SIG-M5 treated with dmso at 0.1 percent for 504 hours (cell line): ENCODE measurements at regions not wholly inside any gene's neighbourhood (a gene's known extent, or its start where the extent isn't known, plus 50 kb on each side); places are given as distances from the start of the nearest gene placed in this dataset.
"Not testable (repeated sequence)": the region's sequence is repeated elsewhere in the genome, so short reads cannot be mapped to it uniquely, and the experiment has no call there.

Experiments used
- DNase-seq: peaks from one replicate; lab custom pipeline; 2025; ENCODE audit not compliant: unreplicated experiment; lab: John Stamatoyannopoulos, UW

- DNase-seq = no peak
These were observed 91.9 kb upstream of the NEURL1B start for GRCh38 chr5:172548981-172549687.

GRCh38 chr5:172548311-172548731, 92.7 kb upstream of the NEURL1B start:
- no peak for DNase-seq

GRCh38 chr5:172546196-172546595, 91.9 kb upstream of the SH3PXD2B start:
- DNase-seq = no peak

GRCh38 chr5:172545291-172545801, 91.0 kb upstream of the SH3PXD2B start:
- no peak for DNase-seq

GRCh38 chr5:172544371-172545095, 90.2 kb upstream of the SH3PXD2B start:
- DNase-seq = no peak

- DNase-seq = no peak
These were observed 89.4 kb upstream of the SH3PXD2B start for GRCh38 chr5:172543484-172544298.

GRCh38 chr5:172542651-172543131, 88.4 kb upstream of the SH3PXD2B start:
- no peak for DNase-seq

GRCh38 chr5:172541773-172542136, 87.4 kb upstream of the SH3PXD2B start:
- no peak for DNase-seq

- DNase-seq = no peak
These were observed 86.9 kb upstream of the SH3PXD2B start for GRCh38 chr5:172541099-172541772.

GRCh38 chr5:172540099-172540870, 86.0 kb upstream of the SH3PXD2B start:
- DNase-seq = no peak

GRCh38 chr5:172535108-172535445, 80.8 kb upstream of the SH3PXD2B start:
- no peak for DNase-seq

GRCh38 chr5:172534229-172535107, 80.1 kb upstream of the SH3PXD2B start:
- no peak for DNase-seq

GRCh38 chr5:172533399-172534228, 79.3 kb upstream of the SH3PXD2B start:
- no peak for DNase-seq

GRCh38 chr5:172533058-172533398, 78.7 kb upstream of the SH3PXD2B start:
- DNase-seq = no peak

- DNase-seq = not testable (repeated sequence)
These were observed 78.1 kb upstream of the SH3PXD2B start for GRCh38 chr5:172532439-172532838.

- DNase-seq = no peak
These were observed 77.3 kb upstream of the SH3PXD2B start for GRCh38 chr5:172531704-172532026.

GRCh38 chr5:172530878-172531703, 76.8 kb upstream of the SH3PXD2B start:
- peak; percentile 47 for DNase-seq

GRCh38 chr5:172530406-172530805, 76.1 kb upstream of the SH3PXD2B start:
- DNase-seq = no peak
